ENCODE measurements at regions not wholly inside any gene's neighbourhood (a gene's known extent, or its start where the extent isn't known, plus 50 kb on each side); places are given as distances from the start of the nearest gene placed in this dataset.

DNA sequence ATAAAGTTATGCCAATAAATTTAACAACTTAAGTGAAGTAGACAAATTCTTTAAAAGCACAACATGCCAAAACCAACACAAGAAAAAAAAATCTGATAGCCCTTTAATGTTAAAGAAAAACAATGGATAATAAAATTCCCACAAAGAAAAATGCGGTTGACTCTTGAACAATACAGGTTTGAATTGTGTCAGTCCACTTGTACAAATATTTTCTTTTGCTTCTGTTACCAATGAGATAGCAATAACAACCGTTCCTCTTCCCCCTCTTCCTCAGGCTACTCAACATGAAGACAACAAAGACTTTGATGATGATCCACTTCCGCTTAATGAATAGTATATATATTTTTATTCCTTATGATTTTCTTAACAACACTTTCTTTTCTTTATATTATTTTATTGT lies 283.9 kb upstream of the MAN1A1 start:
- Histone ChIP-seq H3K27me3 (ENCODE audit: control insufficient read depth, insufficient read depth, low read length) (no peaks in the 10 kb centered on the region), H3K9me3 (ENCODE audit: control insufficient read depth, insufficient read depth, low read depth, low read length) (peaks cover 9% of the 10 kb centered on the region), H3K4me1 (ENCODE audit: control insufficient read depth, insufficient read depth, low read length) (no peaks in the 10 kb centered on the region), H3K36me3 (ENCODE audit: control insufficient read depth, insufficient read depth, low read length) (no peaks in the 10 kb centered on the region), H3K27ac (ENCODE audit: low read length) (no peak overlapping the region), H3K4me3 (ENCODE audit: low read depth in 2 of 2, low read length in 2 of 2) (no peak overlapping the region)
- no TSS peak for BruUV-seq (replicated peaks)
- ATAC-seq = no peak
- DNase-seq (ENCODE audit: low read depth, low spot score) = no peak
- intact Hi-C loops (cut with micrococcal nuclease; ENCODE audit: unreplicated experiment) (no loop called here), in situ Hi-C loops (cut with HindIII; ENCODE audit: low pct_unique_long_range_greater_than_20kb, low sequenced_read_pairs) (no loop called here)
- TF ChIP-seq SIN3A (IDR thresholded peaks at IDR 0.05; ENCODE audit: borderline replicate concordance, insufficient read depth, low read depth, low read length) (no peak), REST (IDR thresholded peaks at IDR 0.05; ENCODE audit: insufficient read depth in 1 of 2, low read depth in 2 of 2, low read length in 1 of 2) (no peak), POLR2AphosphoS5 (IDR thresholded peaks at IDR 0.05; ENCODE audit: low read depth, low read length) (no peak)
- TF ChIP-seq, protein P1, sequence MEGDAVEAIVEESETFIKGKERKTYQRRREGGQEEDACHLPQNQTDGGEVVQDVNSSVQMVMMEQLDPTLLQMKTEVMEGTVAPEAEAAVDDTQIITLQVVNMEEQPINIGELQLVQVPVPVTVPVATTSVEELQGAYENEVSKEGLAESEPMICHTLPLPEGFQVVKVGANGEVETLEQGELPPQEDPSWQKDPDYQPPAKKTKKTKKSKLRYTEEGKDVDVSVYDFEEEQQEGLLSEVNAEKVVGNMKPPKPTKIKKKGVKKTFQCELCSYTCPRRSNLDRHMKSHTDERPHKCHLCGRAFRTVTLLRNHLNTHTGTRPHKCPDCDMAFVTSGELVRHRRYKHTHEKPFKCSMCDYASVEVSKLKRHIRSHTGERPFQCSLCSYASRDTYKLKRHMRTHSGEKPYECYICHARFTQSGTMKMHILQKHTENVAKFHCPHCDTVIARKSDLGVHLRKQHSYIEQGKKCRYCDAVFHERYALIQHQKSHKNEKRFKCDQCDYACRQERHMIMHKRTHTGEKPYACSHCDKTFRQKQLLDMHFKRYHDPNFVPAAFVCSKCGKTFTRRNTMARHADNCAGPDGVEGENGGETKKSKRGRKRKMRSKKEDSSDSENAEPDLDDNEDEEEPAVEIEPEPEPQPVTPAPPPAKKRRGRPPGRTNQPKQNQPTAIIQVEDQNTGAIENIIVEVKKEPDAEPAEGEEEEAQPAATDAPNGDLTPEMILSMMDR (IDR thresholded peaks at IDR 0.05) = no peak
- CTCF ChIA-PET = no interaction called here
- POLR2A ChIA-PET = no interaction called here

DNA sequence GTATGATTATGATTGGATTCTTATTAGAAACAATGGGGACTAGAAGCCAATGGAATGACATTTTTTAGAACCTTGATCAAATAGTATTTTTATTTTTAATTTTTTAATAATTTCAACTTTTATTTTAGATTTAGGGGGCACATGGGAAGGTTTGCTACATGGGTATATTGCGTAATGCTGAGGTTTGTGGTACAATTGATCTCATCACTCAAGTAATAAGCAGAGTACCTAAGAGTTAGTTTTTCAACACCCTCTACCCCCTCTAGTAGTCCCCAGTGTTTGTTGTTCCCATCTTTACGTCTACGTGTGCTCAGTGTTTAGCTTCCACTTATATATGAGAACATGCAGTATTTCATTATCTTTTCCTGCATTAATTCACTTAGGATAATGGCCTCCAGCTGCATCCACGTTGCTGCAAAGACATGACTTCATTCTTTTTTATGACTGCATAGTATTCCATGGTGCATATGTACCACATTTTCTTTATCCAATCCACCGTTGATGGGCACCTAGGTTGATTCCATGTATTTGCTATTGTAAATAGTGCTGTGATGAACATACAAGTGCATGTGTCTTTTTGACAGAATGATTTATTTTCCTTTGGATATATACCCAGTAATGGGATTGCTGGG lies 281.1 kb upstream of the MAN1A1 start:
- Histone ChIP-seq H3K27ac (ENCODE audit: low read length) (no peak overlapping the region), H3K36me3 (ENCODE audit: control insufficient read depth, insufficient read depth, low read length) (no peaks in the 10 kb centered on the region), H3K4me1 (ENCODE audit: control insufficient read depth, insufficient read depth, low read length) (no peaks in the 10 kb centered on the region), H3K4me3 (ENCODE audit: low read depth in 2 of 2, low read length in 2 of 2) (no peak overlapping the region), H3K9me3 (ENCODE audit: control insufficient read depth, insufficient read depth, low read depth, low read length) (peaks cover 9% of the 10 kb centered on the region), H3K27me3 (ENCODE audit: control insufficient read depth, insufficient read depth, low read length) (no peaks in the 10 kb centered on the region)
- in situ Hi-C loops (cut with HindIII; ENCODE audit: low pct_unique_long_range_greater_than_20kb, low sequenced_read_pairs) = no loop called here
- no TSS peak for BruUV-seq (replicated peaks)
- no peak for DNase-seq (ENCODE audit: low read depth, low spot score)
- intact Hi-C loops (cut with micrococcal nuclease; ENCODE audit: unreplicated experiment) = no loop called here
- ATAC-seq = no peak
- CTCF ChIA-PET = no interaction called here
- TF ChIP-seq, protein P1 (IDR thresholded peaks at IDR 0.05) = no peak
- TF ChIP-seq SIN3A (IDR thresholded peaks at IDR 0.05; ENCODE audit: borderline replicate concordance, insufficient read depth, low read depth, low read length) (no peak), TCF7L2 (IDR thresholded peaks at IDR 0.05; ENCODE audit: low read depth, low read length) (no peak), REST (IDR thresholded peaks at IDR 0.05; ENCODE audit: insufficient read depth in 1 of 2, low read depth in 2 of 2, low read length in 1 of 2) (no peak), POLR2AphosphoS5 (IDR thresholded peaks at IDR 0.05; ENCODE audit: low read depth, low read length) (no peak)
- POLR2A ChIA-PET = no interaction called here
